GM23338 (cell line): ENCODE measurements at regions not wholly inside any gene's neighbourhood (a gene's known extent, or its start where the extent isn't known, plus 50 kb on each side); places are given as distances from the start of the nearest gene placed in this dataset.

Experiments
- ATAC-seq: fragments of 200-7000 bp; cut with Tn5 transposase; 3 replicates; pipeline ENCODE4 v1.9.1; 2020
- DNase-seq: peaks from one replicate; pipeline ENCODE4 v3.0.0-alpha.2; 2015; ENCODE audit warnings: low spot score
- H2AFZ ChIP-seq: fragments of 200-600 bp; sonication (generic); 2 replicates; pipeline ENCODE4 v1.8.0; 2016; ENCODE audit warnings: antibody characterized with exemption, mild to moderate bottlenecking, moderate library complexity
- H3F3A ChIP-seq: fragments of 200-600 bp; sonication (generic); replicated peaks from 2 replicates; pipeline ENCODE4 v1.8.0; 2017; ENCODE audit warnings: antibody characterized with exemption, mixed run types, low read depth
- H3K27ac ChIP-seq: fragments of 200-600 bp; sonication (generic); 2 replicates; pipeline ENCODE4 v1.6.1; 2016; ENCODE audit warnings: low read depth
- H3K27me3 ChIP-seq: fragments of 200-600 bp; sonication (generic); 2 replicates; pipeline ENCODE4 v1.8.0; 2016; ENCODE audit warnings: mild to moderate bottlenecking, mixed run types, moderate library complexity; ENCODE audit not compliant: insufficient read depth
- H3K36me3 ChIP-seq: fragments of 200-600 bp; sonication (generic); 2 replicates; pipeline ENCODE4 v1.8.0; 2016; ENCODE audit warnings: mild to moderate bottlenecking; ENCODE audit not compliant: insufficient read depth
- H3K4me1 ChIP-seq: fragments of 200-600 bp; sonication (generic); 2 replicates; pipeline ENCODE4 v1.8.0; 2016; ENCODE audit warnings: mild to moderate bottlenecking, moderate library complexity; ENCODE audit not compliant: insufficient read depth
- H3K4me2 ChIP-seq: fragments of 200-600 bp; sonication (generic); 2 replicates; pipeline ENCODE4 v1.7.1; 2017; ENCODE audit warnings: mixed run types
- H3K4me3 ChIP-seq: fragments of 200-600 bp; sonication (generic); 2 replicates; pipeline ENCODE4 v1.6.1; 2016; ENCODE audit warnings: mixed run types
- H3K79me2 ChIP-seq: fragments of 200-600 bp; sonication (generic); replicated peaks from 2 replicates; pipeline ENCODE4 v1.8.0; 2017; ENCODE audit warnings: mild to moderate bottlenecking; ENCODE audit not compliant: insufficient read depth
- H3K9me2 ChIP-seq: fragments of 200-600 bp; sonication (generic); 2 replicates; pipeline ENCODE4 v1.8.0; 2017; ENCODE audit not compliant: insufficient read depth
- H4K20me1 ChIP-seq: fragments of 200-600 bp; sonication (generic); replicated peaks from 2 replicates; pipeline ENCODE4 v1.8.0; 2017; ENCODE audit warnings: mild to moderate bottlenecking; ENCODE audit not compliant: insufficient read depth
- H3K27ac Mint-ChIP-seq: 2 replicates; pipeline ENCODE4 v1.8.0; 2020; ENCODE audit warnings: inconsistent platforms, mild to moderate bottlenecking, moderate library complexity, mixed read lengths
- H3K27me3 Mint-ChIP-seq: 3 replicates; pipeline ENCODE4 v1.8.0; 2022; ENCODE audit warnings: low read depth, mild to moderate bottlenecking, moderate library complexity, mixed read lengths, inconsistent platforms; ENCODE audit not compliant: insufficient read depth, poor library complexity
- H3K36me3 Mint-ChIP-seq: 3 replicates; pipeline ENCODE4 v1.8.0; 2021; ENCODE audit warnings: low read depth, mild to moderate bottlenecking, inconsistent platforms, moderate library complexity, mixed read lengths
- H3K4me1 Mint-ChIP-seq: 3 replicates; pipeline ENCODE4 v1.8.0; 2020; ENCODE audit warnings: mild to moderate bottlenecking, inconsistent platforms, mixed read lengths
- H3K4me3 Mint-ChIP-seq: 3 replicates; pipeline ENCODE4 v1.8.0; 2021; ENCODE audit warnings: moderate library complexity, mild to moderate bottlenecking, inconsistent platforms, mixed read lengths
- H3K9me3 Mint-ChIP-seq: 3 replicates; pipeline ENCODE4 v1.8.0; 2020; ENCODE audit warnings: moderate library complexity, mild to moderate bottlenecking, inconsistent platforms, mixed read lengths
- CREB1 ChIP-seq: fragments of 250-450 bp; sonication (Bioruptor Pico); IDR thresholded peaks from 2 replicates; pipeline ENCODE4 v1.5.0; 2020; ENCODE audit warnings: low read depth, mild to moderate bottlenecking, moderate library complexity
- EZH2 ChIP-seq: fragments of 200-600 bp; sonication (generic); IDR thresholded peaks from one replicate; pipeline ENCODE4 v1.8.0; 2017; ENCODE audit warnings: antibody characterized with exemption, mild to moderate bottlenecking, low read depth; ENCODE audit not compliant: unreplicated experiment
- EZH2phosphoT487 ChIP-seq: fragments of 200-600 bp; sonication (generic); IDR thresholded peaks from one replicate; pipeline ENCODE4 v1.8.1; 2018; ENCODE audit warnings: antibody characterized with exemption; ENCODE audit not compliant: unreplicated experiment
- JUNB ChIP-seq: IDR thresholded peaks from one replicate; pipeline ENCODE4 v1.6.1; 2016; ENCODE audit warnings: antibody characterized with exemption; ENCODE audit not compliant: unreplicated experiment
- NANOG ChIP-seq: IDR thresholded peaks from 2 replicates; pipeline ENCODE4 v1.6.1; 2016; ENCODE audit warnings: antibody characterized with exemption, borderline replicate concordance
- POLR2AphosphoS5 ChIP-seq: IDR thresholded peaks from 2 replicates; pipeline ENCODE4 v1.6.1; 2016; ENCODE audit warnings: antibody characterized with exemption, low read depth
- REST ChIP-seq: IDR thresholded peaks from one replicate; pipeline ENCODE4 v1.6.1; 2018; ENCODE audit warnings: antibody characterized with exemption; ENCODE audit not compliant: unreplicated experiment
- STAT1 ChIP-seq: IDR thresholded peaks from one replicate; pipeline ENCODE4 v1.6.1; 2016; ENCODE audit warnings: antibody characterized with exemption; ENCODE audit not compliant: unreplicated experiment
- ZNF114 ChIP-seq: fragments of 250-450 bp; sonication (Bioruptor Pico); IDR thresholded peaks from 2 replicates; pipeline ENCODE4 v1.5.0; 2020; ENCODE audit warnings: mild to moderate bottlenecking, moderate library complexity
- ZNF331 ChIP-seq: fragments of 250-450 bp; sonication (Bioruptor Pico); IDR thresholded peaks from 2 replicates; pipeline ENCODE4 v1.5.0; 2020; ENCODE audit warnings: low read depth, mild to moderate bottlenecking, moderate library complexity
- TF ChIP-seq, protein P1 (sequence below): fragments of 250-450 bp; sonication (Bioruptor Pico); IDR thresholded peaks from 2 replicates; pipeline ENCODE4 v1.5.0; 2020; ENCODE audit warnings: mild to moderate bottlenecking, moderate library complexity
- TF ChIP-seq, protein P2 (sequence below): IDR thresholded peaks from 2 replicates; pipeline ENCODE4 v1.6.1; 2016; ENCODE audit warnings: antibody characterized with exemption
- TF ChIP-seq, protein P3 (sequence below), 2 experiments: fragments of 200-600 bp in 1 of 2; sonication (generic) in 1 of 2; conservative IDR thresholded peaks; 2 replicates each; pipeline versions ENCODE4 v1.5.1 to v1.6.1; 2016 to 2017; ENCODE audit warnings: antibody characterized with exemption in 2 of 2, low read depth in 2 of 2, mild to moderate bottlenecking in 2 of 2, moderate library complexity in 1 of 2

DNA sequence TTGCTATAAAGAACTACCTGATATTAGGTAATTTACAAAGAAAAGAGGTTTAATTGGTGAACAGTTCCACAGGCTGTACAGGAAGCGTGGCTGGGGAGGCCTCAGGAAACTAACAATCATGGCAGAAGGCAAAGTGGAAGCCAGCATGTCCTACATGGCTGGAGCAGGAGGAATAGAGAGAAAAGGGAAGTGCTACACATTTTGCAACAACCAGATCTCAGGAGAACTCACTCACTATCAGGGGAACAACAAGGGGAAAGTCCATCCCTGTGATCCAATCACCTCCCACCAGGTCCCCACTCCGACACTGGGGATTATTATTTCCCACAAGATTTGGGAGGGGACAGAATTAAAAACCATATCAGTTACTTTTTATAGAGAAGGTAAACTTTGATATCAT lies 273.5 kb upstream of the MMADHC start:
- H3K4me3 Mint-ChIP-seq = no peak overlapping the region
- no peaks in the 10 kb centered on the region for H3K27me3 ChIP-seq
- H3K79me2 ChIP-seq = no peaks in the 10 kb centered on the region
- H3K27me3 Mint-ChIP-seq = no peaks in the 10 kb centered on the region
- TF ChIP-seq CREB1 (CRISPR knock-in tag) = no peak
- no peak for TF ChIP-seq ZNF331
- TF ChIP-seq, protein P1, sequence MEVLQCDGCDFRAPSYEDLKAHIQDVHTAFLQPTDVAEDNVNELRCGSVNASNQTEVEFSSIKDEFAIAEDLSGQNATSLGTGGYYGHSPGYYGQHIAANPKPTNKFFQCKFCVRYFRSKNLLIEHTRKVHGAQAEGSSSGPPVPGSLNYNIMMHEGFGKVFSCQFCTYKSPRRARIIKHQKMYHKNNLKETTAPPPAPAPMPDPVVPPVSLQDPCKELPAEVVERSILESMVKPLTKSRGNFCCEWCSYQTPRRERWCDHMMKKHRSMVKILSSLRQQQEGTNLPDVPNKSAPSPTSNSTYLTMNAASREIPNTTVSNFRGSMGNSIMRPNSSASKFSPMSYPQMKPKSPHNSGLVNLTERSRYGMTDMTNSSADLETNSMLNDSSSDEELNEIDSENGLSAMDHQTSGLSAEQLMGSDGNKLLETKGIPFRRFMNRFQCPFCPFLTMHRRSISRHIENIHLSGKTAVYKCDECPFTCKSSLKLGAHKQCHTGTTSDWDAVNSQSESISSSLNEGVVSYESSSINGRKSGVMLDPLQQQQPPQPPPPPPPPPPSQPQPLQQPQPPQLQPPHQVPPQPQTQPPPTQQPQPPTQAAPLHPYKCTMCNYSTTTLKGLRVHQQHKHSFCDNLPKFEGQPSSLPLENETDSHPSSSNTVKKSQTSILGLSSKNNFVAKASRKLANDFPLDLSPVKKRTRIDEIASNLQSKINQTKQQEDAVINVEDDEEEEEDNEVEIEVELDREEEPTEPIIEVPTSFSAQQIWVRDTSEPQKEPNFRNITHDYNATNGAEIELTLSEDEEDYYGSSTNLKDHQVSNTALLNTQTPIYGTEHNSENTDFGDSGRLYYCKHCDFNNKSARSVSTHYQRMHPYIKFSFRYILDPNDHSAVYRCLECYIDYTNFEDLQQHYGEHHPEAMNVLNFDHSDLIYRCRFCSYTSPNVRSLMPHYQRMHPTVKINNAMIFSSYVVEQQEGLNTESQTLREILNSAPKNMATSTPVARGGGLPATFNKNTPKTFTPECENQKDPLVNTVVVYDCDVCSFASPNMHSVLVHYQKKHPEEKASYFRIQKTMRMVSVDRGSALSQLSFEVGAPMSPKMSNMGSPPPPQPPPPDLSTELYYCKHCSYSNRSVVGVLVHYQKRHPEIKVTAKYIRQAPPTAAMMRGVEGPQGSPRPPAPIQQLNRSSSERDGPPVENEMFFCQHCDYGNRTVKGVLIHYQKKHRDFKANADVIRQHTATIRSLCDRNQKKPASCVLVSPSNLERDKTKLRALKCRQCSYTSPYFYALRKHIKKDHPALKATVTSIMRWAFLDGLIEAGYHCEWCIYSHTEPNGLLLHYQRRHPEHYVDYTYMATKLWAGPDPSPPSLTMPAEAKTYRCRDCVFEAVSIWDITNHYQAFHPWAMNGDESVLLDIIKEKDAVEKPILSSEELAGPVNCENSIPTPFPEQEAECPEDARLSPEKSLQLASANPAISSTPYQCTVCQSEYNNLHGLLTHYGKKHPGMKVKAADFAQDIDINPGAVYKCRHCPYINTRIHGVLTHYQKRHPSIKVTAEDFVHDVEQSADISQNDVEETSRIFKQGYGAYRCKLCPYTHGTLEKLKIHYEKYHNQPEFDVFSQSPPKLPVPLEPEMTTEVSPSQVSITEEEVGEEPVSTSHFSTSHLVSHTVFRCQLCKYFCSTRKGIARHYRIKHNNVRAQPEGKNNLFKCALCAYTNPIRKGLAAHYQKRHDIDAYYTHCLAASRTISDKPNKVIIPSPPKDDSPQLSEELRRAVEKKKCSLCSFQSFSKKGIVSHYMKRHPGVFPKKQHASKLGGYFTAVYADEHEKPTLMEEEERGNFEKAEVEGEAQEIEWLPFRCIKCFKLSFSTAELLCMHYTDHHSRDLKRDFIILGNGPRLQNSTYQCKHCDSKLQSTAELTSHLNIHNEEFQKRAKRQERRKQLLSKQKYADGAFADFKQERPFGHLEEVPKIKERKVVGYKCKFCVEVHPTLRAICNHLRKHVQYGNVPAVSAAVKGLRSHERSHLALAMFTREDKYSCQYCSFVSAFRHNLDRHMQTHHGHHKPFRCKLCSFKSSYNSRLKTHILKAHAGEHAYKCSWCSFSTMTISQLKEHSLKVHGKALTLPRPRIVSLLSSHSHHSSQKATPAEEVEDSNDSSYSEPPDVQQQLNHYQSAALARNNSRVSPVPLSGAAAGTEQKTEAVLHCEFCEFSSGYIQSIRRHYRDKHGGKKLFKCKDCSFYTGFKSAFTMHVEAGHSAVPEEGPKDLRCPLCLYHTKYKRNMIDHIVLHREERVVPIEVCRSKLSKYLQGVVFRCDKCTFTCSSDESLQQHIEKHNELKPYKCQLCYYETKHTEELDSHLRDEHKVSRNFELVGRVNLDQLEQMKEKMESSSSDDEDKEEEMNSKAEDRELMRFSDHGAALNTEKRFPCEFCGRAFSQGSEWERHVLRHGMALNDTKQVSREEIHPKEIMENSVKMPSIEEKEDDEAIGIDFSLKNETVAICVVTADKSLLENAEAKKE = no peak
- no peak for TF ChIP-seq POLR2AphosphoS5
- TF ChIP-seq REST = no peak
- no peak for TF ChIP-seq EZH2phosphoT487
- TF ChIP-seq STAT1 = no peak
- TF ChIP-seq, protein P2, sequence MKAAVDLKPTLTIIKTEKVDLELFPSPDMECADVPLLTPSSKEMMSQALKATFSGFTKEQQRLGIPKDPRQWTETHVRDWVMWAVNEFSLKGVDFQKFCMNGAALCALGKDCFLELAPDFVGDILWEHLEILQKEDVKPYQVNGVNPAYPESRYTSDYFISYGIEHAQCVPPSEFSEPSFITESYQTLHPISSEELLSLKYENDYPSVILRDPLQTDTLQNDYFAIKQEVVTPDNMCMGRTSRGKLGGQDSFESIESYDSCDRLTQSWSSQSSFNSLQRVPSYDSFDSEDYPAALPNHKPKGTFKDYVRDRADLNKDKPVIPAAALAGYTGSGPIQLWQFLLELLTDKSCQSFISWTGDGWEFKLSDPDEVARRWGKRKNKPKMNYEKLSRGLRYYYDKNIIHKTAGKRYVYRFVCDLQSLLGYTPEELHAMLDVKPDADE = no peak
- no peak for TF ChIP-seq ZNF114
- no peak for TF ChIP-seq NANOG
- no peak for TF ChIP-seq EZH2
- TF ChIP-seq, protein P3, sequence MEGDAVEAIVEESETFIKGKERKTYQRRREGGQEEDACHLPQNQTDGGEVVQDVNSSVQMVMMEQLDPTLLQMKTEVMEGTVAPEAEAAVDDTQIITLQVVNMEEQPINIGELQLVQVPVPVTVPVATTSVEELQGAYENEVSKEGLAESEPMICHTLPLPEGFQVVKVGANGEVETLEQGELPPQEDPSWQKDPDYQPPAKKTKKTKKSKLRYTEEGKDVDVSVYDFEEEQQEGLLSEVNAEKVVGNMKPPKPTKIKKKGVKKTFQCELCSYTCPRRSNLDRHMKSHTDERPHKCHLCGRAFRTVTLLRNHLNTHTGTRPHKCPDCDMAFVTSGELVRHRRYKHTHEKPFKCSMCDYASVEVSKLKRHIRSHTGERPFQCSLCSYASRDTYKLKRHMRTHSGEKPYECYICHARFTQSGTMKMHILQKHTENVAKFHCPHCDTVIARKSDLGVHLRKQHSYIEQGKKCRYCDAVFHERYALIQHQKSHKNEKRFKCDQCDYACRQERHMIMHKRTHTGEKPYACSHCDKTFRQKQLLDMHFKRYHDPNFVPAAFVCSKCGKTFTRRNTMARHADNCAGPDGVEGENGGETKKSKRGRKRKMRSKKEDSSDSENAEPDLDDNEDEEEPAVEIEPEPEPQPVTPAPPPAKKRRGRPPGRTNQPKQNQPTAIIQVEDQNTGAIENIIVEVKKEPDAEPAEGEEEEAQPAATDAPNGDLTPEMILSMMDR (conservative IDR thresholded peaks at IDR 0.05; ENCODE audit: low read depth in 2 of 2) = no peak
- TF ChIP-seq JUNB = no peak
- peaks cover 4% of the 10 kb centered on the region; the same call in 1 of the 2 replicates for H3K9me2 ChIP-seq
- H2AFZ ChIP-seq = no peak overlapping the region
- H3K9me3 Mint-ChIP-seq = peaks cover 11% of the 10 kb centered on the region
- H3K4me1 Mint-ChIP-seq = 0 out of 3 replicates have a peak, but pooled peaks cover 2% of the 10 kb centered on the region
- no peak overlapping the region for H3K27ac Mint-ChIP-seq
- no peaks in the 10 kb centered on the region for H3F3A ChIP-seq
- no peak for ATAC-seq
- no peak for DNase-seq
- no peaks in the 10 kb centered on the region for H3K36me3 ChIP-seq
- peaks cover 3% of the 10 kb centered on the region; the same call in 2 of the 3 replicates for H3K36me3 Mint-ChIP-seq
- H3K4me3 ChIP-seq = no peak overlapping the region
- no peak overlapping the region for H3K27ac ChIP-seq
- no peaks in the 10 kb centered on the region for H3K4me1 ChIP-seq
- no peaks in the 10 kb centered on the region for H4K20me1 ChIP-seq
- H3K4me2 ChIP-seq = no peak overlapping the region
